HG03575 (cell line): ENCODE measurements at regions not wholly inside any gene's neighbourhood (a gene's known extent, or its start where the extent isn't known, plus 50 kb on each side); places are given as distances from the start of the nearest gene placed in this dataset.

Source experiments
- ATAC-seq: cut with Tn5 transposase; IDR thresholded peaks from one replicate; pipeline ENCODE4 v1.9.1; 2021; ENCODE audit not compliant: unreplicated experiment, insufficient number of reproducible peaks, low FRiP score; ENCODE audit errors: extremely low read depth

- no peak for ATAC-seq
Measured at GRCh38 chr5:116703941-116704340, 129.3 kb upstream of the SEMA6A start.

- ATAC-seq: no peak
Measured at GRCh38 chr5:116703328-116703727, 128.7 kb upstream of the SEMA6A start.

- ATAC-seq: no peak
Measured at GRCh38 chr5:116702776-116703175, 128.2 kb upstream of the SEMA6A start.

GRCh38 chr5:116699332-116699731 is 124.7 kb upstream of the SEMA6A start:
- ATAC-seq: no peak

GRCh38 chr5:116696366-116696765 is 121.7 kb upstream of the SEMA6A start:
- peak; percentile 70 for ATAC-seq

- ATAC-seq: no peak
Measured at GRCh38 chr5:116695681-116696080, 121.1 kb upstream of the SEMA6A start.

- ATAC-seq: no peak
Measured at GRCh38 chr5:116686438-116686837, 111.8 kb upstream of the SEMA6A start.

- ATAC-seq: no peak
Measured at GRCh38 chr5:116685931-116686330, 111.3 kb upstream of the SEMA6A start.

- no peak for ATAC-seq
Measured at GRCh38 chr5:116685069-116685468, 110.4 kb upstream of the SEMA6A start.

- peak; percentile 96 for ATAC-seq
Measured at GRCh38 chr5:116681334-116682013, 106.9 kb upstream of the SEMA6A start.

- no peak for ATAC-seq
Measured at GRCh38 chr5:116675626-116675910, 100.9 kb upstream of the SEMA6A start.

GRCh38 chr5:116674881-116675625 is 100.4 kb upstream of the SEMA6A start:
- ATAC-seq: no peak

GRCh38 chr5:116673453-116673852 is 98.8 kb upstream of the SEMA6A start:
- ATAC-seq: no peak

- no peak for ATAC-seq
Measured at GRCh38 chr5:116672203-116672602, 97.6 kb upstream of the SEMA6A start.

- ATAC-seq: peak; percentile 90
Measured at GRCh38 chr5:116671211-116671736, 96.7 kb upstream of the SEMA6A start.

GRCh38 chr5:116669261-116670031 is 94.8 kb upstream of the SEMA6A start:
- no peak for ATAC-seq

- no peak for ATAC-seq
Measured at GRCh38 chr5:116668390-116668789, 93.8 kb upstream of the SEMA6A start.

- no peak for ATAC-seq
Measured at GRCh38 chr5:116666901-116667300, 92.3 kb upstream of the SEMA6A start.

GRCh38 chr5:116664988-116665387 is 90.4 kb upstream of the SEMA6A start:
- no peak for ATAC-seq

- no peak for ATAC-seq
Measured at GRCh38 chr5:116663081-116663480, 88.5 kb upstream of the SEMA6A start.
